Coronary artery (tissue), 2 donors: ENCODE measurements at regions not wholly inside any gene's neighbourhood (a gene's known extent, or its start where the extent isn't known, plus 50 kb on each side); places are given as distances from the start of the nearest gene placed in this dataset.

Experiments used
- DNase-seq: peaks from one replicate; pipeline ENCODE4 v3.0.0-alpha.2; 2017; ENCODE audit warnings: low spot score
- H3K27ac ChIP-seq, 2 donors: fragments of 200-600 bp; sonication (generic); one replicate each; pipeline ENCODE4 v1.5.1; 2016 to 2019
- H3K4me3 ChIP-seq: fragments of 200-600 bp; sonication (generic); 2 replicates; pipeline ENCODE4 v1.5.1; 2016; ENCODE audit warnings: mild to moderate bottlenecking, moderate library complexity
- CTCF ChIP-seq: fragments of 200-600 bp; sonication (generic); IDR thresholded peaks from one replicate; pipeline ENCODE4 v1.5.1; 2019; ENCODE audit warnings: antibody characterized with exemption

DNA sequence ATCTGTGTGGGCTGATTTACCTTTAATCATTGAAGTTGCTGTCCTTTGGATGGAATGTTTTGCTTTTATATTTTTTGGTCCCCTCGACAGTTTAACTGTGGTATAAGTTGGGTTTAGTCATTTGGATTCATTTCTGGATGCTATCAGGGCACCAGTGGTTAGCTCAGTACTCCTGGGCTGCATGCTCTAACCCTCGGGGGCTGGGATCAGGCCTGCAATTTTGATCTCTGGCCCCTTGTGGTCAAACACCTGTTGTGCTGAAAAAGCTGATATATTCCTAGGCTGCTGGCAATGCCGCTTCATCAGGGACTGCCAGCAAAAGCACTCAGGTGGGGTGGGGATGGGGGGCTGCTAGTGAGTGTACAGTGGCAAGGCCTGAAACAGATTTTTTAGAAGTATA, 440.4 kb upstream of the RIOK2 start:
- no peak for TF ChIP-seq CTCF
- H3K27ac ChIP-seq = no peak overlapping the region
- no peak overlapping the region for H3K4me3 ChIP-seq
- no peak for DNase-seq

DNA sequence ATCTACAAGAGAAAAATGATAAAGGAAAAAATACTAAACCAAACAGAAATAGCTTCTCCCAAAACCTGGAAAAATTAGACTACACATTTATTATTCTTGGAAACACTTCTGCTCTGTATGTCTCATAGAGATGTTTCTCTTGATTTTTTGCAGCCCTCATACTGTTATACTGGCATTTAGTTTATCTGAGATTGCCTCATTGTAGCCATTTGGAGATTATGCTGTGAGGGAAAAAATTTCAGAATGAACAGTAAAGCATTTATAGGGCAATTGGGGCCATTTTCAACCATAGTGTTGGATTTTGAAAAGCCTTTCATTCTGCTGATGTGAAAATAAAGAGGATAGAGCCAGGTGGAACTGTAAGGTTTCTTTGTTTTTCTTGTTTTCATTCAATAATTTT, 441.8 kb upstream of the RIOK2 start:
- no peak for TF ChIP-seq CTCF
- no peak overlapping the region for H3K4me3 ChIP-seq
- DNase-seq = no peak
- no peak overlapping the region for H3K27ac ChIP-seq

DNA sequence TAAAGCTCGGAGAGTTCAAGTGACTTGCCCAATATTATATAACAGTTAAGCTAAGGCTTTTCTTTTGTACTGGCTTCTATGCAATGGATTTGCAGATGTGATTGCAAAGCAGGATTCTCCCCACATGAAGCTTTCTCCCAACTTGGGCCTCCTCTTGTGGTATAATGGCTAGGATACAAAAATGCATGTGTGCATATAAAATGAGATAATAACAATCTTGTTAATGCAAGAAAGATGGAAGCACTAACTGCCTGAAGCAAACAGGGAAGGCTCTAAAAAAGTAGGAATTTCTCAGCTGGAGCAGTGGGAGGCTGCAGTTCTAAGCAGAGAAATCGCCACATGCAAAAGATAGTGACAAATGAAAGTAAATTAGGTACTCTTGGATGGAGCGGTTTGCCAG, 444.2 kb upstream of the RIOK2 start:
- Histone ChIP-seq H3K27ac (no peak overlapping the region), H3K4me3 (no peak overlapping the region)
- TF ChIP-seq CTCF = no peak
- DNase-seq = no peak

DNA sequence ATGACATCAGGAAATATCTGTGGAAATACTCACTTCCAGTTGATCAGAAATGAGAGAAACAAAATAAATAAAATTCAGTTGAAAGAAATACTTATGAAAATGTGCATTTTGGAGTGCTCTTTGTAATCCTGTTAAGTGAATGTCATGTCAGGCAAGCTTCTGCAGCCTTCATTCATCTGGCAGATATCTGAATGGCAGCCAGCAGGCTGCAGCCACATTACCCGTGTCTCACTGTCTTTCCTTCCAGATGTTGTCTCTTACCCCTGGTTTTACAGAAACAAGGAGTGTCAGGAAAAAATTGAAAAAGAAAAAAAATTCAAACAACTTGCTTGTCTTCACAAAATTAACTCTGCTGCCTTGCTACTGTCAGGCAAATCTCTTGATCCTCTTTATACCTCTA, 445.0 kb upstream of the RIOK2 start:
- TF ChIP-seq CTCF = no peak
- DNase-seq = no peak
- no peak overlapping the region for H3K27ac ChIP-seq
- H3K4me3 ChIP-seq = no peak overlapping the region

DNA sequence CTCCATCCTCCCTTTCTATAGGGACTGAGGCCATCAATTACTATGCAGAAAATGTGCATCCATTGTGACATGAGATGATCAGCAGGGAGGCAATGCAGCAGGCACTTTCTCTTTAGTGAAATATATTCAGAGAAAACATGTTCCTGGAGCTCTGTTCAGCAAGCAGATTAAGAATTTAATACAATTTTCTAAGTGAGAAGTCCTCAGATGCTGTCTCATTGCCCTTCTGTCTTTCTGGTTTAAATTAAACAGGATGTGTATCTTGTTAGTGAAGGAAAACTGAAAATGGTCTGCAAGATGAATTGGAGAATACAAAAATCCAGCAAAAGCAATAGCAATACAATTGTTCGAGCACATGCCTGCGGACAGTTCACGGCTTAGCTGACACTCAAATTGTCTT, 445.8 kb upstream of the RIOK2 start:
- DNase-seq = no peak
- no peak for TF ChIP-seq CTCF
- Histone ChIP-seq H3K4me3 (peak overlapping the region; percentile 15), H3K27ac (peak overlapping the region in 1 of 2 donors; percentile 26)

- no peak for TF ChIP-seq CTCF
- peak overlapping the region in 1 of 2 donors; percentile 26 for H3K27ac ChIP-seq
- H3K4me3 ChIP-seq = peak overlapping the region; percentile 15
- DNase-seq = peak; percentile 72
Measured at GRCh38 chr5:97629276-97629675, 446.2 kb upstream of the RIOK2 start.

DNA sequence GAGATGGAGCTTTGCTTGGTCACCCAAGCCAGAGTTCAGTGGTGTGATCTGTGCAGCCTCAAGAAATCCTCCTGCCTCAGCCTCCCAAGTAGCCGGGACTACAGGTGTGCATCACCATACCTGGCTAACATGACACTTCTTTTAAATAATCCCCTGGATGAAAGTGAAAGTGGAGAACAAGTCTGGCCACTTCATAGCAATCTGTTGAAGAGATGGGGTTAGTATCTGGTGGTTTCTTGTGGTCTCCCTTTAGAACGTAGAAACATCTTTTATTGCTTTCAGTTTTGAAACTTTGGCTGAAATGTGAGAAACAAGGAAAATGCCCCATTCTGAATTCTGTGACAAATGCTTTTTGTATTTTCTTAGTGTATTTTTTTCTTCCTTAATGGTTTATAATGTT, 452.5 kb upstream of the RIOK2 start:
- no peak overlapping the region for H3K27ac ChIP-seq
- no peak for DNase-seq
- TF ChIP-seq CTCF = no peak
- no peak overlapping the region for H3K4me3 ChIP-seq
